Trophoblast cell (in vitro differentiated cells and primary cell): ENCODE measurements at regions not wholly inside any gene's neighbourhood (a gene's known extent, or its start where the extent isn't known, plus 50 kb on each side); places are given as distances from the start of the nearest gene placed in this dataset.

Source experiments
- DNase-seq, 2 donors: peaks; one replicate each; pipeline ENCODE4 v3.0.0-alpha.2; 2016
- H2AFZ ChIP-seq: 2 replicates; pipeline ENCODE4 v1.6.1; 2013; ENCODE audit warnings: low read length, moderate library complexity, mild to moderate bottlenecking; ENCODE audit not compliant: insufficient read depth, poor library complexity
- H2AK5ac ChIP-seq: 2 replicates; pipeline ENCODE4 v1.6.1; 2013; ENCODE audit warnings: mild to moderate bottlenecking, low read length
- H2BK120ac ChIP-seq: 2 replicates; pipeline ENCODE4 v1.6.1; 2013; ENCODE audit warnings: low read length, mild to moderate bottlenecking, moderate library complexity; ENCODE audit not compliant: insufficient read depth, poor library complexity
- H2BK12ac ChIP-seq: 2 replicates; pipeline ENCODE4 v1.6.1; 2013; ENCODE audit warnings: mild to moderate bottlenecking, low read length, moderate library complexity
- H2BK5ac ChIP-seq: 2 replicates; pipeline ENCODE4 v1.6.1; 2013; ENCODE audit warnings: low read length, low read depth, moderate library complexity, mild to moderate bottlenecking; ENCODE audit not compliant: poor library complexity
- H3K14ac ChIP-seq: 2 replicates; pipeline ENCODE4 v1.6.1; 2013; ENCODE audit warnings: mild to moderate bottlenecking, low read length
- H3K18ac ChIP-seq: 2 replicates; pipeline ENCODE4 v1.6.1; 2013; ENCODE audit warnings: mild to moderate bottlenecking, low read length
- H3K23ac ChIP-seq: 2 replicates; pipeline ENCODE4 v1.6.1; 2013; ENCODE audit warnings: low read length
- H3K27ac ChIP-seq: 2 replicates; pipeline ENCODE4 v1.5.1; 2013; ENCODE audit warnings: low read depth, mild to moderate bottlenecking, inconsistent platforms, low read length, moderate library complexity
- H3K27me3 ChIP-seq: 2 replicates; pipeline ENCODE4 v1.6.1; 2013; ENCODE audit warnings: inconsistent platforms, mild to moderate bottlenecking, low read length, moderate library complexity; ENCODE audit not compliant: insufficient read depth
- H3K36me3 ChIP-seq, 2 experiments: 1 replicate in 1 of 2; 2 replicates in 1 of 2; pipeline ENCODE4 v1.6.1; 2013; ENCODE audit warnings: low read length in 2 of 2, mild to moderate bottlenecking in 2 of 2, moderate library complexity in 1 of 2; ENCODE audit not compliant: insufficient read depth in 2 of 2, control insufficient read depth in 1 of 2
- H3K4ac ChIP-seq: 2 replicates; pipeline ENCODE4 v1.6.1; 2013; ENCODE audit warnings: low read depth, mild to moderate bottlenecking, low read length, moderate library complexity
- H3K4me1 ChIP-seq, 2 experiments: 1 replicate in 1 of 2; 2 replicates in 1 of 2; pipeline ENCODE4 v1.6.1; 2013; ENCODE audit warnings: low read length in 2 of 2, mild to moderate bottlenecking in 2 of 2, moderate library complexity in 1 of 2; ENCODE audit not compliant: insufficient read depth in 2 of 2, control insufficient read depth in 1 of 2
- H3K4me2 ChIP-seq: 2 replicates; pipeline ENCODE4 v1.6.1; 2013; ENCODE audit warnings: inconsistent platforms, mild to moderate bottlenecking, low read length, moderate library complexity
- H3K4me3 ChIP-seq: 2 replicates; pipeline ENCODE4 v1.5.1; 2013; ENCODE audit warnings: mild to moderate bottlenecking, low read depth, low read length, inconsistent platforms
- H3K79me1 ChIP-seq: one replicate; pipeline ENCODE4 v1.6.1; 2013; ENCODE audit warnings: low read length
- H3K79me2 ChIP-seq: 2 replicates; pipeline ENCODE4 v1.6.1; 2013; ENCODE audit warnings: low read length, mild to moderate bottlenecking; ENCODE audit not compliant: control insufficient read depth, insufficient read depth, poor library complexity
- H3K9ac ChIP-seq: 2 replicates; pipeline ENCODE4 v1.6.1; 2013; ENCODE audit warnings: mild to moderate bottlenecking, low read length
- H3K9me3 ChIP-seq: 2 replicates; pipeline ENCODE4 v1.6.1; 2013; ENCODE audit warnings: low read depth, mild to moderate bottlenecking, control low read depth, inconsistent platforms, low read length; ENCODE audit not compliant: insufficient read depth
- H4K12ac ChIP-seq: 2 replicates; pipeline ENCODE4 v1.6.1; 2013; ENCODE audit warnings: low read depth, mild to moderate bottlenecking, low read length, moderate library complexity
- H4K8ac ChIP-seq: 2 replicates; pipeline ENCODE4 v1.6.1; 2013; ENCODE audit warnings: low read depth, mild to moderate bottlenecking, low read length, moderate library complexity
- H4K91ac ChIP-seq: one replicate; pipeline ENCODE4 v1.6.1; 2013; ENCODE audit warnings: low read depth, mild to moderate bottlenecking, low read length, moderate library complexity
- WGBS: extraction: QIAGEN DNeasy Blood & Tissue Kit; methylation state at CpG from one replicate; pipeline ENCODE4 v1.1.7; 2013; ENCODE audit warnings: missing lambda C conversion rate; ENCODE audit not compliant: insufficient read length, insufficient coverage; ENCODE audit errors: extremely low coverage; 5-methylcytosine and 5-hydroxymethylcytosine counted together

DNA sequence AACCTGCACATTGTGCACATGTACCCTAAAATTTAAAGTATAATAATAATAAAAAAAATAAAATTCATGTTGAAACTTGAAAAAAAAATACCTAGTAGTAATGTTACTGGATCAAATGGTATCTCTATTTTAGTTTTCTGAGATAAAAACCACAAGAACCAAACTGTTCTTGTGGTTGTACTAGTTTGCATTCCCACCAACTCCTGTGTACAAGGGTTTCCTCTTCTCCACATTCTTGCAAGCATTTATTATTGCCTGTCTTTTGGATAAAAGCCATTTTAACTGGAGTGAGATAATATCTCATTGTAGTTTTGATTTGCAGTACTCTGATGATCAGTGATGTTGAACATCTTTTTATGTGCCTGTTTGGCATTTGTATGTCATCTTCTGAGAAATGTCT, 177.7 kb downstream of the KIF20B start:
- H3K4ac ChIP-seq, result no peak overlapping the region
- no peak overlapping the region for H2AFZ ChIP-seq
- no peak overlapping the region for H3K14ac ChIP-seq
- no peaks in the 10 kb centered on the region for H3K27me3 ChIP-seq
- no peaks in the 10 kb centered on the region for H3K4me1 ChIP-seq
- H3K23ac ChIP-seq, result no peak overlapping the region
- no peak overlapping the region for H2BK12ac ChIP-seq
- H2AK5ac ChIP-seq, result no peak overlapping the region
- H3K9ac ChIP-seq, result no peak overlapping the region
- no peaks in the 10 kb centered on the region for H3K36me3 ChIP-seq
- no peak overlapping the region for H4K8ac ChIP-seq
- no peak for DNase-seq
- H3K4me3 ChIP-seq, result no peak overlapping the region
- H4K12ac ChIP-seq, result no peak overlapping the region
- no peak overlapping the region for H2BK5ac ChIP-seq
- H3K79me1 ChIP-seq, result no peaks in the 10 kb centered on the region
- no peak overlapping the region for H3K18ac ChIP-seq
- no peak overlapping the region for H4K91ac ChIP-seq
- H3K79me2 ChIP-seq, result no peaks in the 10 kb centered on the region
- H3K9me3 ChIP-seq, result no peaks in the 10 kb centered on the region
- H3K27ac ChIP-seq, result no peak overlapping the region
- no peak overlapping the region for H3K4me2 ChIP-seq
- no peak overlapping the region for H2BK120ac ChIP-seq

GRCh38 chr10:89887406-89887805, 186.0 kb downstream of the KIF20B start:
- no peak overlapping the region for H3K18ac ChIP-seq
- no peak overlapping the region for H3K4me3 ChIP-seq
- H3K27ac ChIP-seq, result no peak overlapping the region
- WGBS, result no CpG with 5 or more reads among the region's 4 CpGs
- H4K8ac ChIP-seq, result no peak overlapping the region
- H3K27me3 ChIP-seq, result no peaks in the 10 kb centered on the region
- no peak overlapping the region for H2BK120ac ChIP-seq
- no peak overlapping the region for H3K23ac ChIP-seq
- no peak overlapping the region for H2AFZ ChIP-seq
- H2BK5ac ChIP-seq, result no peak overlapping the region
- no peak overlapping the region for H3K9ac ChIP-seq
- no peak overlapping the region for H4K91ac ChIP-seq
- no peaks in the 10 kb centered on the region for H3K36me3 ChIP-seq
- no peak overlapping the region for H2AK5ac ChIP-seq
- no peaks in the 10 kb centered on the region for H3K9me3 ChIP-seq
- no peak overlapping the region for H4K12ac ChIP-seq
- H3K4ac ChIP-seq, result no peak overlapping the region
- no peak overlapping the region for H3K14ac ChIP-seq
- no peak for DNase-seq
- no peaks in the 10 kb centered on the region for H3K79me1 ChIP-seq
- no peak overlapping the region for H3K4me2 ChIP-seq
- H3K79me2 ChIP-seq, result no peaks in the 10 kb centered on the region
- H2BK12ac ChIP-seq, result no peak overlapping the region
- no peaks in the 10 kb centered on the region for H3K4me1 ChIP-seq

DNA sequence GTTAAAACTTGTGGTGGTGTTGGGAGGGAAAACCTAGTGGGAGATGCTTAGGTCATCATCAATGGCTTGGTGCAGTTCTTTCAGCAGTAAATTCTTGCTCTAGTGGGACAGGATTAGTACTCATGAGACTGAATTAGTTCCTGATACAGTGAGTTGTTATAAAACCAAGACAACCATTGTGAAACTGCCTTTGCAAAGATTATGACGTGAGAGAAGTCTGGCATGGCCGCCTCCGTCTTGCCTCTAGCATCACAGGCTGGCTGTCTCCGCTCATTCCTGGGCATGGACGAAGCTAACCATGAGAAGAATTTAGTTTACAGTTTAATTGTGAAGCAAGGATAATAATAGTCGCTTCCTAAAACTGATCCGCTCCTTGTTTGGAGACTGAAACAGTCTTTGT, 186.4 kb downstream of the KIF20B start:
- no peak overlapping the region for H3K4ac ChIP-seq
- H2BK5ac ChIP-seq, result no peak overlapping the region
- no peak overlapping the region for H2AFZ ChIP-seq
- no CpG with 5 or more reads among the region's 7 CpGs for WGBS
- H3K36me3 ChIP-seq, result no peaks in the 10 kb centered on the region
- H3K4me1 ChIP-seq, result no peaks in the 10 kb centered on the region
- H3K79me1 ChIP-seq, result no peaks in the 10 kb centered on the region
- H4K12ac ChIP-seq, result no peak overlapping the region
- H4K8ac ChIP-seq, result no peak overlapping the region
- H3K27me3 ChIP-seq, result no peaks in the 10 kb centered on the region
- H2BK120ac ChIP-seq, result no peak overlapping the region
- no peaks in the 10 kb centered on the region for H3K79me2 ChIP-seq
- peak in 1 of 2 donors; percentile 46 for DNase-seq
- no peak overlapping the region for H3K27ac ChIP-seq
- no peak overlapping the region for H3K9ac ChIP-seq
- H4K91ac ChIP-seq, result no peak overlapping the region
- no peak overlapping the region for H3K4me3 ChIP-seq
- no peak overlapping the region for H3K23ac ChIP-seq
- no peaks in the 10 kb centered on the region for H3K9me3 ChIP-seq
- H3K4me2 ChIP-seq, result no peak overlapping the region
- no peak overlapping the region for H3K18ac ChIP-seq
- H2AK5ac ChIP-seq, result no peak overlapping the region
- H3K14ac ChIP-seq, result no peak overlapping the region
- no peak overlapping the region for H2BK12ac ChIP-seq

- no CpG with 5 or more reads among the region's 1 CpG for WGBS
- Histone ChIP-seq H3K79me1 (no peaks in the 10 kb centered on the region), H3K4me3 (no peak overlapping the region), H2AK5ac (no peak overlapping the region), H3K4me2 (no peak overlapping the region), H3K23ac (no peak overlapping the region), H4K91ac (no peak overlapping the region), H3K9ac (no peak overlapping the region), H2BK5ac (no peak overlapping the region), H3K14ac (no peak overlapping the region), H3K79me2 (no peaks in the 10 kb centered on the region), H2BK120ac (no peak overlapping the region), H3K4ac (no peak overlapping the region), H4K8ac (no peak overlapping the region), H2BK12ac (no peak overlapping the region), H3K9me3 (no peaks in the 10 kb centered on the region), H3K27ac (no peak overlapping the region), H3K27me3 (no peaks in the 10 kb centered on the region), H2AFZ (no peak overlapping the region), H3K36me3 (no peaks in the 10 kb centered on the region), H3K18ac (no peak overlapping the region), H4K12ac (no peak overlapping the region), H3K4me1 (no peaks in the 10 kb centered on the region)
- peak in 1 of 2 donors; percentile 16 for DNase-seq
Observed at GRCh38 chr10:89888321-89889070, 187.1 kb downstream of the KIF20B start.
